ENCODE measurements at regions not wholly inside any gene's neighbourhood (a gene's known extent, or its start where the extent isn't known, plus 50 kb on each side); places are given as distances from the start of the nearest gene placed in this dataset.

DNA sequence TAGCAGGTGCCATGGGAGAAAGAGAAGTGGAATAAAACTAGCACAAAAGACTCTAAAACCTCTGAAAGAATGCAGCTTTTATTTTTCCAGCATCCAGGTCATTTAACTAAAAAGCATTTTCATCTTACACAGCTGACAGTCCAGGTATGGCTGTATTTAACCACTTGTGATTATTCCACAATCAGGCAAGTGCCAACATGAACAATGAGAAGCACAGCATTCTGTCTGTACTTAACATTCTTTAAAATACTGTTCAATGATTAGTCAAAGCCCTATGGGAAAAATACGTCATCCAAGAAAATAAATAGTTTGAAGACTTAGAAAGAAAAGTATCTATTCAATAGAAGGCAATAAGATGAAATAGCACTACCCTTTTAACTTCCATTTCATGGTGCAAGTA is 246.9 kb downstream of the LIG4 start:
- TF ChIP-seq ETV6 (CRISPR knock-in tag; IDR thresholded peaks at IDR 0.05): no peak
- no peak for TF ChIP-seq MXD4 (CRISPR knock-in tag; IDR thresholded peaks at IDR 0.05; ENCODE audit: borderline replicate concordance)
- no peak for TF ChIP-seq ELF4 (CRISPR knock-in tag; IDR thresholded peaks at IDR 0.05; ENCODE audit: low read depth)
- TF ChIP-seq TCF7 (CRISPR knock-in tag; IDR thresholded peaks at IDR 0.05; ENCODE audit: low read depth): no peak
- TF ChIP-seq, protein P1, sequence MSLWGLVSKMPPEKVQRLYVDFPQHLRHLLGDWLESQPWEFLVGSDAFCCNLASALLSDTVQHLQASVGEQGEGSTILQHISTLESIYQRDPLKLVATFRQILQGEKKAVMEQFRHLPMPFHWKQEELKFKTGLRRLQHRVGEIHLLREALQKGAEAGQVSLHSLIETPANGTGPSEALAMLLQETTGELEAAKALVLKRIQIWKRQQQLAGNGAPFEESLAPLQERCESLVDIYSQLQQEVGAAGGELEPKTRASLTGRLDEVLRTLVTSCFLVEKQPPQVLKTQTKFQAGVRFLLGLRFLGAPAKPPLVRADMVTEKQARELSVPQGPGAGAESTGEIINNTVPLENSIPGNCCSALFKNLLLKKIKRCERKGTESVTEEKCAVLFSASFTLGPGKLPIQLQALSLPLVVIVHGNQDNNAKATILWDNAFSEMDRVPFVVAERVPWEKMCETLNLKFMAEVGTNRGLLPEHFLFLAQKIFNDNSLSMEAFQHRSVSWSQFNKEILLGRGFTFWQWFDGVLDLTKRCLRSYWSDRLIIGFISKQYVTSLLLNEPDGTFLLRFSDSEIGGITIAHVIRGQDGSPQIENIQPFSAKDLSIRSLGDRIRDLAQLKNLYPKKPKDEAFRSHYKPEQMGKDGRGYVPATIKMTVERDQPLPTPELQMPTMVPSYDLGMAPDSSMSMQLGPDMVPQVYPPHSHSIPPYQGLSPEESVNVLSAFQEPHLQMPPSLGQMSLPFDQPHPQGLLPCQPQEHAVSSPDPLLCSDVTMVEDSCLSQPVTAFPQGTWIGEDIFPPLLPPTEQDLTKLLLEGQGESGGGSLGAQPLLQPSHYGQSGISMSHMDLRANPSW (CRISPR knock-in tag; conservative IDR thresholded peaks at IDR 0.05; ENCODE audit: low read depth): no peak
- TF ChIP-seq, protein P2, sequence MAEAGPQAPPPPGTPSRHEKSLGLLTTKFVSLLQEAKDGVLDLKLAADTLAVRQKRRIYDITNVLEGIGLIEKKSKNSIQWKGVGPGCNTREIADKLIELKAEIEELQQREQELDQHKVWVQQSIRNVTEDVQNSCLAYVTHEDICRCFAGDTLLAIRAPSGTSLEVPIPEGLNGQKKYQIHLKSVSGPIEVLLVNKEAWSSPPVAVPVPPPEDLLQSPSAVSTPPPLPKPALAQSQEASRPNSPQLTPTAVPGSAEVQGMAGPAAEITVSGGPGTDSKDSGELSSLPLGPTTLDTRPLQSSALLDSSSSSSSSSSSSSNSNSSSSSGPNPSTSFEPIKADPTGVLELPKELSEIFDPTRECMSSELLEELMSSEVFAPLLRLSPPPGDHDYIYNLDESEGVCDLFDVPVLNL (CRISPR knock-in tag; IDR thresholded peaks at IDR 0.05; ENCODE audit: borderline replicate concordance, low read depth): no peak
- TF ChIP-seq, protein P3, sequence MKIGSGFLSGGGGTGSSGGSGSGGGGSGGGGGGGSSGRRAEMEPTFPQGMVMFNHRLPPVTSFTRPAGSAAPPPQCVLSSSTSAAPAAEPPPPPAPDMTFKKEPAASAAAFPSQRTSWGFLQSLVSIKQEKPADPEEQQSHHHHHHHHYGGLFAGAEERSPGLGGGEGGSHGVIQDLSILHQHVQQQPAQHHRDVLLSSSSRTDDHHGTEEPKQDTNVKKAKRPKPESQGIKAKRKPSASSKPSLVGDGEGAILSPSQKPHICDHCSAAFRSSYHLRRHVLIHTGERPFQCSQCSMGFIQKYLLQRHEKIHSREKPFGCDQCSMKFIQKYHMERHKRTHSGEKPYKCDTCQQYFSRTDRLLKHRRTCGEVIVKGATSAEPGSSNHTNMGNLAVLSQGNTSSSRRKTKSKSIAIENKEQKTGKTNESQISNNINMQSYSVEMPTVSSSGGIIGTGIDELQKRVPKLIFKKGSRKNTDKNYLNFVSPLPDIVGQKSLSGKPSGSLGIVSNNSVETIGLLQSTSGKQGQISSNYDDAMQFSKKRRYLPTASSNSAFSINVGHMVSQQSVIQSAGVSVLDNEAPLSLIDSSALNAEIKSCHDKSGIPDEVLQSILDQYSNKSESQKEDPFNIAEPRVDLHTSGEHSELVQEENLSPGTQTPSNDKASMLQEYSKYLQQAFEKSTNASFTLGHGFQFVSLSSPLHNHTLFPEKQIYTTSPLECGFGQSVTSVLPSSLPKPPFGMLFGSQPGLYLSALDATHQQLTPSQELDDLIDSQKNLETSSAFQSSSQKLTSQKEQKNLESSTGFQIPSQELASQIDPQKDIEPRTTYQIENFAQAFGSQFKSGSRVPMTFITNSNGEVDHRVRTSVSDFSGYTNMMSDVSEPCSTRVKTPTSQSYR (CRISPR knock-in tag; IDR thresholded peaks at IDR 0.05): no peak
- 0 out of 2 replicates have a peak, but pooled peaks cover 4% of the 10 kb centered on the region for H3K36me3 Mint-ChIP-seq

DNA sequence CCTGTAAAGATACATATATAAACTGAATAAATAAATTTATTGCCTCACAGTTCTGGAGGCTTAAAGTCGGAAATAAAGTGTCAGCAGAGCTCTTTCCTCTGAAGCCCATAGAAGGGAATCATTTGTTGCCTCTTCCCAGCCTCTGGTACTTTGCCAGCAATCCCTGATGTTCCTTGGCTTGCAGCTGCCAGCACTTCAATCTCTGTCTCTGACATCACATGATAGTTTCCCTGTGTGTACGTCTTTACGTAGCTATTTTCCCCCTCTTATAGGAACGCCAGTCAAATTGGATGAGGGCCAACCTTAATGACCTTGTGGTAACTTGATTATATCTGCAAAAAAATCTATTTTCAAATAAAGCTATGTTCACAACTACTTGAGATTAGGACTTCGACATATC is 250.9 kb downstream of the LIG4 start:
- POLR2A ChIA-PET: no interaction called here
- H3K27me3 Mint-ChIP-seq (ENCODE audit: low read depth): no peaks in the 10 kb centered on the region
- H3K4me3 Mint-ChIP-seq: no peak overlapping the region
- CTCF ChIA-PET: no interaction called here
- no peak for ATAC-seq
- no peak overlapping the region for H3K27ac Mint-ChIP-seq
- 0 out of 2 replicates have a peak, but pooled peaks cover 4% of the 10 kb centered on the region for H3K36me3 Mint-ChIP-seq
- H3K9me3 Mint-ChIP-seq: peaks cover 18% of the 10 kb centered on the region
- H3K4me1 Mint-ChIP-seq: peaks cover 12% of the 10 kb centered on the region
- no peak for DNase-seq (ENCODE audit: low spot score)
- TF ChIP-seq ZNF396 (CRISPR knock-in tag; IDR thresholded peaks at IDR 0.05; ENCODE audit: borderline replicate concordance) (no peak), MYBL2 (CRISPR knock-in tag; IDR thresholded peaks at IDR 0.05) (no peak), JAZF1 (CRISPR knock-in tag; IDR thresholded peaks at IDR 0.05) (no peak), ESRRA (CRISPR knock-in tag; IDR thresholded peaks at IDR 0.05; ENCODE audit: borderline replicate concordance) (no peak), CREB1 (CRISPR knock-in tag; IDR thresholded peaks at IDR 0.05) (no peak), RELA (CRISPR knock-in tag; IDR thresholded peaks at IDR 0.05; ENCODE audit: borderline replicate concordance) (no peak), GABPB1 (CRISPR knock-in tag; IDR thresholded peaks at IDR 0.05) (no peak), SOX15 (CRISPR knock-in tag; IDR thresholded peaks at IDR 0.05) (no peak)
- TF ChIP-seq, protein P4, sequence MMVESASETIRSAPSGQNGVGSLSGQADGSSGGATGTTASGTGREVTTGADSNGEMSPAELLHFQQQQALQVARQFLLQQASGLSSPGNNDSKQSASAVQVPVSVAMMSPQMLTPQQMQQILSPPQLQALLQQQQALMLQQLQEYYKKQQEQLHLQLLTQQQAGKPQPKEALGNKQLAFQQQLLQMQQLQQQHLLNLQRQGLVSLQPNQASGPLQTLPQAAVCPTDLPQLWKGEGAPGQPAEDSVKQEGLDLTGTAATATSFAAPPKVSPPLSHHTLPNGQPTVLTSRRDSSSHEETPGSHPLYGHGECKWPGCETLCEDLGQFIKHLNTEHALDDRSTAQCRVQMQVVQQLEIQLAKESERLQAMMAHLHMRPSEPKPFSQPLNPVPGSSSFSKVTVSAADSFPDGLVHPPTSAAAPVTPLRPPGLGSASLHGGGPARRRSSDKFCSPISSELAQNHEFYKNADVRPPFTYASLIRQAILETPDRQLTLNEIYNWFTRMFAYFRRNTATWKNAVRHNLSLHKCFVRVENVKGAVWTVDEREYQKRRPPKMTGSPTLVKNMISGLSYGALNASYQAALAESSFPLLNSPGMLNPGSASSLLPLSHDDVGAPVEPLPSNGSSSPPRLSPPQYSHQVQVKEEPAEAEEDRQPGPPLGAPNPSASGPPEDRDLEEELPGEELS (CRISPR knock-in tag; IDR thresholded peaks at IDR 0.05): no peak
- TF ChIP-seq, protein P5, sequence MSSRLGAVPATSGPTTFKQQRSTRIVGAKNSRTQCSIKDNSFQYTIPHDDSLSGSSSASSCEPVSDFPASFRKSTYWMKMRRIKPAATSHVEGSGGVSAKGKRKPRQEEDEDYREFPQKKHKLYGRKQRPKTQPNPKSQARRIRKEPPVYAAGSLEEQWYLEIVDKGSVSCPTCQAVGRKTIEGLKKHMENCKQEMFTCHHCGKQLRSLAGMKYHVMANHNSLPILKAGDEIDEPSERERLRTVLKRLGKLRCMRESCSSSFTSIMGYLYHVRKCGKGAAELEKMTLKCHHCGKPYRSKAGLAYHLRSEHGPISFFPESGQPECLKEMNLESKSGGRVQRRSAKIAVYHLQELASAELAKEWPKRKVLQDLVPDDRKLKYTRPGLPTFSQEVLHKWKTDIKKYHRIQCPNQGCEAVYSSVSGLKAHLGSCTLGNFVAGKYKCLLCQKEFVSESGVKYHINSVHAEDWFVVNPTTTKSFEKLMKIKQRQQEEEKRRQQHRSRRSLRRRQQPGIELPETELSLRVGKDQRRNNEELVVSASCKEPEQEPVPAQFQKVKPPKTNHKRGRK (CRISPR knock-in tag; IDR thresholded peaks at IDR 0.05; ENCODE audit: borderline replicate concordance): no peak
- TF ChIP-seq, protein P1 (CRISPR knock-in tag; conservative IDR thresholded peaks at IDR 0.05; ENCODE audit: low read depth): no peak
- TF ChIP-seq, protein P6, sequence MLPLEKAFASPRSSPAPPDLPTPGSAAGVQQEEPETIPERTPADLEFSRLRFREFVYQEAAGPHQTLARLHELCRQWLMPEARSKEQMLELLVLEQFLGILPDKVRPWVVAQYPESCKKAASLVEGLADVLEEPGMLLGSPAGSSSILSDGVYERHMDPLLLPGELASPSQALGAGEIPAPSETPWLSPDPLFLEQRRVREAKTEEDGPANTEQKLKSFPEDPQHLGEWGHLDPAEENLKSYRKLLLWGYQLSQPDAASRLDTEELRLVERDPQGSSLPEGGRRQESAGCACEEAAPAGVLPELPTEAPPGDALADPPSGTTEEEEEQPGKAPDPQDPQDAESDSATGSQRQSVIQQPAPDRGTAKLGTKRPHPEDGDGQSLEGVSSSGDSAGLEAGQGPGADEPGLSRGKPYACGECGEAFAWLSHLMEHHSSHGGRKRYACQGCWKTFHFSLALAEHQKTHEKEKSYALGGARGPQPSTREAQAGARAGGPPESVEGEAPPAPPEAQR (CRISPR knock-in tag; IDR thresholded peaks at IDR 0.05): no peak
- TF ChIP-seq, protein P7, sequence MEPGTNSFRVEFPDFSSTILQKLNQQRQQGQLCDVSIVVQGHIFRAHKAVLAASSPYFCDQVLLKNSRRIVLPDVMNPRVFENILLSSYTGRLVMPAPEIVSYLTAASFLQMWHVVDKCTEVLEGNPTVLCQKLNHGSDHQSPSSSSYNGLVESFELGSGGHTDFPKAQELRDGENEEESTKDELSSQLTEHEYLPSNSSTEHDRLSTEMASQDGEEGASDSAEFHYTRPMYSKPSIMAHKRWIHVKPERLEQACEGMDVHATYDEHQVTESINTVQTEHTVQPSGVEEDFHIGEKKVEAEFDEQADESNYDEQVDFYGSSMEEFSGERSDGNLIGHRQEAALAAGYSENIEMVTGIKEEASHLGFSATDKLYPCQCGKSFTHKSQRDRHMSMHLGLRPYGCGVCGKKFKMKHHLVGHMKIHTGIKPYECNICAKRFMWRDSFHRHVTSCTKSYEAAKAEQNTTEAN (CRISPR knock-in tag; IDR thresholded peaks at IDR 0.05): no peak

More for the DNA sequence above, 246.9 kb downstream of the LIG4 start:
- no peak for ATAC-seq
- ChIA-PET CTCF (no interaction called here), POLR2A (no interaction called here)
- DNase-seq (ENCODE audit: low spot score): no peak
- Mint-ChIP-seq H3K27me3 (ENCODE audit: low read depth) (no peaks in the 10 kb centered on the region), H3K4me3 (no peak overlapping the region), H3K27ac (no peak overlapping the region), H3K4me1 (peaks cover 3% of the 10 kb centered on the region; the same call in 1 of the 2 replicates), H3K9me3 (peaks cover 18% of the 10 kb centered on the region)
